ENCODE measurements at regions not wholly inside any gene's neighbourhood (a gene's known extent, or its start where the extent isn't known, plus 50 kb on each side); places are given as distances from the start of the nearest gene placed in this dataset.
"Not testable (repeated sequence)": the region's sequence is repeated elsewhere in the genome, so short reads cannot be mapped to it uniquely, and the experiment has no call there.

DNA sequence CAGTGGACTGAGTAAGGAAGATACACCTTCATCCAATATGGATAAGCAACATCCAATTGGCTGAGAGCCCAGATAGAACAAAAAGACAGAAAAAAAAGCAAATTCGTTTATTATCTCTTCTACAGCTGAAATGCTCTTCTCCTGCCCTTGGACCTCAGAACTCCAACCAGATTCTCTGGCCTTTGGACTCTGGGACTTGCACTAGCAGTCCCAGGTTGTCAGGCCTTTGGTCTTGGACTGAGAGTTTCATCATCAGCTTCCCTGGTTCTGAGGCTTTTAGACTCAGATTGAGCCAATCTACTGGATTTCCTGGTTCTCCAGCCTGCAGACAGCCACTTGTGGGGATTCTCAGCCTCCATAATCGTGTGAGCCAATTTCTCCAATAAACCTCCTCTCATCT, 926.8 kb downstream of the PLA2G4A start:
- no peak for ATAC-seq (replicated peaks)
- Mint-ChIP-seq H3K9me3 (peaks cover 8 to 9% of the 10 kb centered on the region in 2 donors), H3K27me3 (no peaks in the 10 kb centered on the region)

DNA sequence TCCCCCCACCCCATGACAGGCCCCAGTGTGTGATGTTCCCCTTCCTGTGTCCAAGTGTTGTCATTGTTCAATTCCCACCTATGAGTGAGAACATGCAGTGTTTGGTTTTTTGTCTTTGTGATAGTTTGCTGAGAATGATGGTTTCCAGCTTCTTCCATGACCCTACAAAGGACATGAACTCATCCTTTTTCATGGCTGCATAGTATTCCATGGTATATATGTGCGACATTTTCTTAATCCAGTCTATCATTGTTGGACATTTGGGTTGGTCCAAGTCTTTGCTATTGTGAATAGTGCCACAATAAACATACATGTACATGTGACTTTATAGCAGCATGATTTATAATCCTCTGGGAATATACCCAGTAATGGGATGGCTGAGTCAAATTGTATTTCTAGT, 927.9 kb downstream of the PLA2G4A start:
- not testable (repeated sequence) for H3K4me3 Mint-ChIP-seq; DNase-seq; H3K36me3 Mint-ChIP-seq (ENCODE audit: insufficient read depth); ATAC-seq (replicated peaks); H3K27ac Mint-ChIP-seq; H3K4me1 Mint-ChIP-seq (ENCODE audit: low read depth in 2 of 2); H3K9me3 Mint-ChIP-seq; H3K27me3 Mint-ChIP-seq

More for the DNA sequence above, 926.8 kb downstream of the PLA2G4A start:
- Mint-ChIP-seq H3K4me3 (no peak overlapping the region), H3K4me1 (ENCODE audit: low read depth in 2 of 2) (no peaks in the 10 kb centered on the region), H3K36me3 (ENCODE audit: insufficient read depth) (no peaks in the 10 kb centered on the region), H3K27ac (no peak overlapping the region)
- DNase-seq: no peak

DNA sequence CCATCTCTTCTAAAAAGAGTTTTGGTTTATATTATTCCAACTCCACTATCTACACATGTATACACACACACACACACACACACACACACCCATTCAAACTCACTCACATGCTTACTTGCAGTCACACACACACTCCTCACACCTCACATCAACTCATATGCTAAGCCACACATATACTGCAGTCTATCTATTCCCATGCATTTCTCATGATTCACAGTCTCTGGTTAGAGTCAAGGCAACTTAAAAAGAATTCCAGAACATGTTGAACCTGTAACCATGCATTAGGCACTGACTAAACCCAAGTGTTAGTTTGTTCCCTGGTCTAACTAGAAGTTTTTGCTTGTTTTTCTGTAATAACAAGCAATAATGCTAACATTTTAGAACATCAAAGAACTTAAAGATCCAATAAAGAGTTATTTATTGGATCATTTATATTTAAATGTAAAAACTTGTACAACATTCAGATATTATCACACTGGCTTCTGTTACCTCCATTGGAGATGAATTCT, 931.1 kb downstream of the PLA2G4A start:
- Mint-ChIP-seq H3K36me3 (ENCODE audit: insufficient read depth) (peaks cover 4% of the 10 kb centered on the region), H3K27ac (no peak overlapping the region), H3K4me3 (no peak overlapping the region), H3K27me3 (no peaks in the 10 kb centered on the region), H3K4me1 (ENCODE audit: low read depth in 2 of 2) (no peaks in the 10 kb centered on the region), H3K9me3 (peaks cover 8% of the 10 kb centered on the region in 2 donors)
- ATAC-seq (replicated peaks) (no peak), DNase-seq (no peak)

DNA sequence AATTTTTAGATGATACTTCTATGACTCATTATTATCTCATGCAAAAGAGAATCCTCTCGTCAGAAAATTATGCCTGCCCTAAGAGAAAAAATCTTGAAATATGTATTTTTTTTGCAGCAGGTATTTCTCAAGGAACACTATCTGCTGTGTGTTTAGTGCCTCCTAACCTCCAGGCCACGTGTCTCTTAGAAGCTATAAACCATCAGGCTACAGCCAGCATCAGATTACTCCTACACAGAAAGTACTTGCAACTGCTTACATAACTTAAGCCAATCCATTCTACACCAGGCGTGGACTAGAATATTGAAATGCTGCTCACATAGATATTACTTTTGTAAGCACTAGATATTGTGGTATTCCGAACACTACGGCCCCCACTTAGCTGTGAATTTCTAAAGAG, 933.4 kb downstream of the PLA2G4A start:
- no peaks in the 10 kb centered on the region for H3K4me1 Mint-ChIP-seq (ENCODE audit: low read depth in 2 of 2)
- H3K4me3 Mint-ChIP-seq: no peak overlapping the region
- peaks cover 9 to 20% of the 10 kb centered on the region in 2 donors for H3K9me3 Mint-ChIP-seq
- ATAC-seq (replicated peaks): no peak
- no peaks in the 10 kb centered on the region for H3K27me3 Mint-ChIP-seq
- peaks cover 4% of the 10 kb centered on the region for H3K36me3 Mint-ChIP-seq (ENCODE audit: insufficient read depth)
- no peak for DNase-seq
- no peak overlapping the region for H3K27ac Mint-ChIP-seq

DNA sequence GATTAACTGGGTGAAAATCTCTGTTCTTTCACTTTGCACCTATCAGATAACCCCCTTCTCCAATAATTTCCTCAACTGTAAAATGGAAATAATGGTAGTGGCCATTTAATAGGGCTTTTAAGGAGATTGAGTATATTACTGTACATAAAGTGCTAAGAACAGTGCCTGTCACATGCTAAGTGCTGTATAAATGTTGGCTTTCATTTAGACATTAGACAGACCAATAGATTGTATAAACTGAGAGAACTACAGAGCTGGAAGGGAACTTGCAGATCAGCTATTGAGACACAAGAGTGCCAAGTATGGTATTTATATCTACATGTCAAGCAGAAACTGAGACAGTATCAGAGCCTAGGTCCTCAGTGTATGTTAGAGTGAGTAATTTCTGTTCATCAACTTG, 934.7 kb downstream of the PLA2G4A start:
- no peak overlapping the region for H3K4me3 Mint-ChIP-seq
- peaks cover 6 to 33% of the 10 kb centered on the region in 2 donors for H3K9me3 Mint-ChIP-seq
- H3K27ac Mint-ChIP-seq: no peak overlapping the region
- DNase-seq (no peak), ATAC-seq (replicated peaks) (no peak)
- no peaks in the 10 kb centered on the region for H3K4me1 Mint-ChIP-seq (ENCODE audit: low read depth in 2 of 2)
- no peaks in the 10 kb centered on the region for H3K27me3 Mint-ChIP-seq
- peaks cover 4% of the 10 kb centered on the region for H3K36me3 Mint-ChIP-seq (ENCODE audit: insufficient read depth)

DNA sequence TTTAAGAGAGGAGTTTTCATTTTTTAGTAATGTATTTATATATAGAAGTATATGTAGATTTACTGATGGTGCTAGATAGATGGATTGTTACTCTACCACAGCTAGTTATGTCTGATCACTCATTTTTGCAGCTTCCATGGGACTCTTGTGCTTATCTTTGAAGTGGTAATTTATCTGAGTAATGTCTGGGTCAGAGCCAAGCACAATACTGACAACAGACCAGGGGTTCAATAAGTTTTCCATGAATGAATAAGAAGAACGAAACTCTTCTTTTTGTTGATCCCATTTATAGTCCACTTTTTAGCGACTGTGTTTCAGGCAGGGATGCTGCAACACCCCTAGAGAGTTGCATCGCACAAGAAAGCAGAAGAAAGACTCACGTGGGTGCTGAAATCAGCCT, 935.2 kb downstream of the PLA2G4A start:
- Mint-ChIP-seq H3K27me3 (no peaks in the 10 kb centered on the region), H3K9me3 (peaks cover 6 to 33% of the 10 kb centered on the region in 2 donors), H3K4me3 (no peak overlapping the region), H3K27ac (no peak overlapping the region), H3K4me1 (ENCODE audit: low read depth in 2 of 2) (no peaks in the 10 kb centered on the region), H3K36me3 (ENCODE audit: insufficient read depth) (peaks cover 4% of the 10 kb centered on the region)
- DNase-seq: no peak
- no peak for ATAC-seq (replicated peaks)

DNA sequence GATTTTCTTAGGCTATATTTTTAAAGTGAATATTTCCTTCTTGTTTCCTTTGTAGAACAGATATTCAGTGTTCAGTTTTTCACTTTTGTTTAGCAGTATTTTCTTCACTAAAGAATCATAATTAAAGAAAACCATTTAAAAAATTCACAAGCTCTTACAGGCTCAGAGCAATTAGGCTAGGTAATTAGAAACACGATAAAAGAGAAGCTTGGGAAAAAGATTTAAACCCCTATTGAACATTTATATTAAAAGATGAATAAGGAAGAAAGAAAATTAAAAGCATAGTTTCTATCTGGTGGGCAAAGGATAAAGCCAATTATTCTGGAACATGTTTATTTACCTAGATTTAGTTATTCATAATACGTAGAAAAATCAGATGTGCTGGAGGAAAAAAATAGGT, 942.6 kb downstream of the PLA2G4A start:
- ATAC-seq (replicated peaks): no peak

DNA sequence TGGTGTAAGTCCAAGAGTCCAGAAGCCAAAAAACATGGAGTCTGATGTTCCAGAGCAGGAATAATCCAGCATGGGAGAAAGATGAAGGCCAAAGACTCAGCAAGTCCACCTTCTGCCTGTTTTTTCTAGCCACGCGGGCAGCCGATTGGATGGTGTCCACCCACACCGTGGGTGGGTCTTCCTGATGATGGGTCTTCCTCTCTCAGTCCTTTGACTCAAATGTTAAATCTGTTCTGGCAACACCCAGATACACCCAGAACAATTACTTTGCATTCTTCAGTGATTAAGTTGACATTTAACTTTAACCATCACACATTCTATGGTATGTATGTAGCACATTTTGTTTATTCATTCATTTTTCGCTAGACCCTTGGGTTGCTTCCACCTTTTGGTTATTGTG, 944.4 kb downstream of the PLA2G4A start:
- H3K4me1 Mint-ChIP-seq (ENCODE audit: low read depth in 2 of 2): no peaks in the 10 kb centered on the region
- peaks cover 15 to 17% of the 10 kb centered on the region in 2 donors for H3K9me3 Mint-ChIP-seq
- no peak overlapping the region for H3K4me3 Mint-ChIP-seq
- no peak for DNase-seq
- H3K36me3 Mint-ChIP-seq (ENCODE audit: insufficient read depth): no peaks in the 10 kb centered on the region
- no peak overlapping the region for H3K27ac Mint-ChIP-seq
- ATAC-seq (replicated peaks): no peak
- H3K27me3 Mint-ChIP-seq: no peaks in the 10 kb centered on the region

More for the DNA sequence above, 942.6 kb downstream of the PLA2G4A start:
- no peaks in the 10 kb centered on the region for H3K27me3 Mint-ChIP-seq
- H3K36me3 Mint-ChIP-seq (ENCODE audit: insufficient read depth): no peaks in the 10 kb centered on the region
- H3K9me3 Mint-ChIP-seq: peaks cover 11 to 33% of the 10 kb centered on the region in 2 donors
- H3K4me3 Mint-ChIP-seq: no peak overlapping the region
- H3K4me1 Mint-ChIP-seq (ENCODE audit: low read depth in 2 of 2): no peaks in the 10 kb centered on the region
- DNase-seq: no peak
- H3K27ac Mint-ChIP-seq: no peak overlapping the region

DNA sequence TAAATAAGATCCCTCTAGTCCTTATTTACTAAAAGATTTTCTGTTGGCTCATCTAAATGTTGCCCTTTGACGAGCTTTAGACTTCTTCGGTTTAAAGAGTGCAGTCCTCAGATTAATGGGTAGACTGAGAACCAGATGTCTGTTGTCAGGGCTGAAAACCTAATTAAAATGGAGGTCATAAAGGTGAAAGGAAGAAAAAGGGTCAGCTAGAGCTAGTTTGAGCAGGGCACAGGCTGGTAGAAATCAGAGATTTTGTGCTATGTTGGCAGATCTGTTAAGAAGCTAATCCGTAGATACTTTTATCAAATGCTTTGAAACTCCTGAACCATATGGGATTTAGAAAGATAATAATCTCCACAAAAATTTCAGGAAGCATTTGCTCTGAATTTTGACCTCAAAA, 959.0 kb downstream of the PLA2G4A start:
- Mint-ChIP-seq H3K27ac (no peak overlapping the region), H3K36me3 (ENCODE audit: insufficient read depth) (no peaks in the 10 kb centered on the region)
- DNase-seq: no peak

DNA sequence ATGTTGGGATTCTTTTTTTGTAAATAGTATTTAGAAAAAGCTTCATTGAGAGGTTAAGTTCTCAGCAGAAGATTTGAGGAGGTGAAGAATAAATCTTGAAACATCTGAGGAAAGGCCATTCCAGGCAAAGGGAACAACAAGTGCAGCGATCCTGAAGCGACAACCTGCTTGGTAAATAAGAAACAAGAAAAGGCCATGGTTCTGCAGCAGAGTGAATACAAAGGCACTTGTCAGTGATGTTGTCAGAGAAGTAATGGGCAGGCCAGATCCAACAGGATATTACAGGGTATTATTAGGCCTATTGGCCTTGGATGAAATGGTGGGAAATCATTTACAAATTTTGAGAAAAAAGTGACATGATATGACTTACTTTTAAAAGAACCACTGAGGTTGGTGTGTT, 960.0 kb downstream of the PLA2G4A start:
- Mint-ChIP-seq H3K27ac (no peak overlapping the region), H3K9me3 (peaks cover 0 to 2% of the 10 kb centered on the region in 2 donors), H3K27me3 (no peaks in the 10 kb centered on the region), H3K4me3 (no peak overlapping the region), H3K4me1 (ENCODE audit: low read depth in 2 of 2) (no peaks in the 10 kb centered on the region), H3K36me3 (ENCODE audit: insufficient read depth) (no peaks in the 10 kb centered on the region)
- no peak for DNase-seq
- no peak for ATAC-seq (replicated peaks)

More for the DNA sequence above, 959.0 kb downstream of the PLA2G4A start:
- no peaks in the 10 kb centered on the region for H3K27me3 Mint-ChIP-seq
- no peak overlapping the region for H3K4me3 Mint-ChIP-seq
- H3K9me3 Mint-ChIP-seq: peaks cover 7 to 8% of the 10 kb centered on the region in 2 donors
- no peak for ATAC-seq (replicated peaks)
- no peaks in the 10 kb centered on the region for H3K4me1 Mint-ChIP-seq (ENCODE audit: low read depth in 2 of 2)

DNA sequence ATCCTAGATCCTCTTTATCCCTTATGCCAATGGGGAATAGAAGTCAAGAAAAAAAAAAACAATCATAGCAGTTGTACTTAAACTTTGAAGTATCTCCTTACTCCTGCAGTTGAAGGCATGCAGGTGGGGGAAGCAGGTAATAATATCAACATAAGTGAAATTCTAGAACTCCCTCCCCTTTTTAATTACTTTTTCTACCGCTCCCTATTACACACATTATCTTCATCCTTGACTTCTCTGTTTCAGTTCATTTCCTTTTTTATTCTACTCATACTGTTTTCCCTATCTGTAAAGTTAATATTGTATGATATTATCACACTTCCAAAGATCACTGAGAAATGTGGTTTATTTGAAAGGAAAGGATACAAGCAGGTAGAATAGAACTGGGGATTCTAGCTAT, 962.0 kb downstream of the PLA2G4A start:
- no peak for ATAC-seq (replicated peaks)
- no peaks in the 10 kb centered on the region for H3K4me1 Mint-ChIP-seq (ENCODE audit: low read depth in 2 of 2)
- DNase-seq: no peak
- H3K4me3 Mint-ChIP-seq: no peak overlapping the region
- H3K36me3 Mint-ChIP-seq (ENCODE audit: insufficient read depth): no peaks in the 10 kb centered on the region
- H3K27me3 Mint-ChIP-seq: no peaks in the 10 kb centered on the region
- no peak overlapping the region for H3K27ac Mint-ChIP-seq
- peaks cover 0 to 2% of the 10 kb centered on the region in 2 donors for H3K9me3 Mint-ChIP-seq

DNA sequence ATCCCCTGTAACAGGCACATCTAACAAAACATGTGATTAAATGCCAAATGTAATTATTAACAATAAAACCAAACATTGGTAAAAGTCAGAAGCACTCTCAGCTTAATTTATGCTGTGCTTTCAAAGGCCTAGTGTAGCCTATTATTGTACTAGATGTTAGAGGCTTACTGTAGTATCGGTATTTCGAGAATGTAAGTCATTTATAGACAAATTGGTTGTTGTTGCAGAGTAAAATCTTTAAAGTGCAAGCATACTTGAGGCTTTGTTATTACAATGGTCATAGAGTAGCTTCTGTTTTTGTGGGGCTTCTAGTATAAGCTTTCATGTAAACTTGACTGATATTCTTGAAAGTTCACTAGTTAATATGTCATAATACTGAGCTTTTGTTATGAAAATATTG, 965.8 kb downstream of the PLA2G4A start:
- H3K27ac Mint-ChIP-seq: no peak overlapping the region
- no peak overlapping the region for H3K4me3 Mint-ChIP-seq
- no peak for DNase-seq
- peaks cover 0 to 8% of the 10 kb centered on the region in 2 donors for H3K9me3 Mint-ChIP-seq
- no peaks in the 10 kb centered on the region for H3K36me3 Mint-ChIP-seq (ENCODE audit: insufficient read depth)
- H3K4me1 Mint-ChIP-seq (ENCODE audit: low read depth in 2 of 2): no peaks in the 10 kb centered on the region
- no peaks in the 10 kb centered on the region for H3K27me3 Mint-ChIP-seq
- ATAC-seq (replicated peaks): no peak

DNA sequence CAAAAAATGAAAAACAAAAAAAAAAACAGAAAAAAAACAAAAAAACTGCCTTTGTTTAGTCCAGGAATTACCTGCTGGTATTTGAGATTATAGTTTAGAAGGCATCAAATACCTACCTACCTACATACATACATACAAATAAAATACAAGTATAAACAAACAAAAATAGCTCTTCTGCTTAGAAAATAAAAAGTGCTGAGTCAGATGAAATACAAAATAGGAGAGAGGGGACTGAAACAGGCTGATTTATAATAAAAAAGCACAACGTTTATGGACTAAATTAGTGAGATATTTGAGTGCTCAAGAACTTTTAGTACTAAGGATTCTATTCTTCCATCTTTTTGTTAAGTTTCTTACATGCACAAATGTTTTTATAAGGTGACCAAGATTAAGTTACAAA, 980.8 kb downstream of the PLA2G4A start:
- no peak overlapping the region for H3K27ac Mint-ChIP-seq
- H3K9me3 Mint-ChIP-seq: peaks cover 3 to 7% of the 10 kb centered on the region in 2 donors
- ATAC-seq (replicated peaks) (no peak), DNase-seq (no peak)
- H3K36me3 Mint-ChIP-seq (ENCODE audit: insufficient read depth): no peaks in the 10 kb centered on the region
- H3K4me3 Mint-ChIP-seq: no peak overlapping the region
- H3K27me3 Mint-ChIP-seq: no peaks in the 10 kb centered on the region
- H3K4me1 Mint-ChIP-seq (ENCODE audit: low read depth in 2 of 2): no peaks in the 10 kb centered on the region

DNA sequence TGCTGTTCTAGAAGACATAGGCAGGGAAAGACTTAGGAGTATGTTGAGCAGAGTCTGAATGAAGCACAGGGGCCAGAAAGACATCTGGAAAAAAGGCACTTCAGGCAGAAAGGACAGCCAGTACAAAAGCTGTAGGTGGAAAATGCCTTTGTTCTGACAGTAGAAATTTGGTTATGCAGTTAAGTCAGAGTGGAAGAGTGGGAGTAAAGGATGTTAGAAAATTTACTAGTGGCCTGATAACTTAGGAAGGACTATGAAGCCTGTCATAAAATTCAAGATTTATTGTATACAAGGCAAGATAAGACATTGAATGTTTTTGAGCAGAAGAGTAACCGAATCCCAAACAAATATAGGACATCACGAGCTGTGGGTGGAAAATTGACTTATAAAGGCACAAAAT, 987.9 kb downstream of the PLA2G4A start:
- no peaks in the 10 kb centered on the region for H3K27me3 Mint-ChIP-seq
- no peak overlapping the region for H3K4me3 Mint-ChIP-seq
- no peaks in the 10 kb centered on the region for H3K36me3 Mint-ChIP-seq (ENCODE audit: insufficient read depth)
- ATAC-seq (replicated peaks): no peak
- no peak overlapping the region for H3K27ac Mint-ChIP-seq
- no peaks in the 10 kb centered on the region for H3K4me1 Mint-ChIP-seq (ENCODE audit: low read depth in 2 of 2)
- H3K9me3 Mint-ChIP-seq: peaks cover 6 to 22% of the 10 kb centered on the region in 2 donors
- no peak for DNase-seq

DNA sequence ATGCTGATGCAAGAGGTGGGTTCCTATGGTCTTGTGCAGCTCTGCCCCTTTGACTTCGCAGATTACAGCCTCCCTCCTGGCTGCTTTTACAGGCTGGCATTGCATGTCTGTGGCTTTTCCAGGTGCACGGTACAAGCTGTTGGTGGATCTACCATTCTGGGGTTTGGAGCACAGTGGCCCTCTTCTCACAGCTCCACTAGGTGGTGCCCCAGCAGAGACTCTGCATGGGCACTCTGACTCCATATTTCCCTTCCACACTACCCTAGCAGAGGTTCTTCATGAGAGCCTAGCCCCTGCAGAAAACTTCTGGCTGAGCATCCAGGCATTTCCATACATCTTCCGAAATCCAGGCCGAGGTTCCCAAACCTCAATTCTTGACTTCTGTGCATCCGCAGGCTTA, 989.0 kb downstream of the PLA2G4A start:
- no peaks in the 10 kb centered on the region for H3K36me3 Mint-ChIP-seq (ENCODE audit: insufficient read depth)
- no peaks in the 10 kb centered on the region for H3K27me3 Mint-ChIP-seq
- ATAC-seq (replicated peaks) (no peak), DNase-seq (no peak)
- H3K27ac Mint-ChIP-seq: no peak overlapping the region
- H3K4me1 Mint-ChIP-seq (ENCODE audit: low read depth in 2 of 2): no peaks in the 10 kb centered on the region
- H3K9me3 Mint-ChIP-seq: peaks cover 6 to 22% of the 10 kb centered on the region in 2 donors
- H3K4me3 Mint-ChIP-seq: no peak overlapping the region
